ENCODE measurements at regions not wholly inside any gene's neighbourhood (a gene's known extent, or its start where the extent isn't known, plus 50 kb on each side); places are given as distances from the start of the nearest gene placed in this dataset.

DNA sequence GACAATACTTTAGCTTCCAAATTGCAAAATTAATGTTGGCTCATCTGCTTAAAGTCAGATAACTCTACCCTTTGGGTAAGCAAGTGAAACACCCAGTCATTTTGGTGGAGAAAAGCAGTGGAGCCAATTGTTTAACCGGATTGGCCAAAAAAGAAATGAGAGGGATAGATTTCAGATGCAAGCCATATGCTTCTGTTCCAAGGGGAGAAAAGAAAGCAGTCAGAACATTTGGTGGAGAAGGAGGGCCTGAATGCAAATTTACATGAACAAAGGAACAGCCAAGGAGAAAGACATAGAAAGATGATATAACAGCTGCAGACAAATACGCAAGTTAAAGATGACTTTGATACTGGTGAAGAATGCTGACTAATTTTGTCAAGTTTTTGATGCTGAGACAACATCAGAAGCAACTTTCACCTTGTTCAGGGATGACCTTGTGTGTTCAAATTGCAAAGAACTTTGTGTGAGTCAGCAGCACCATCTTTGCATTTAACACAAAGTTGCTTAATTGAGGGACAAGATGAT is 173.1 kb downstream of the TGFB2 start:
- TF ChIP-seq, protein P1, sequence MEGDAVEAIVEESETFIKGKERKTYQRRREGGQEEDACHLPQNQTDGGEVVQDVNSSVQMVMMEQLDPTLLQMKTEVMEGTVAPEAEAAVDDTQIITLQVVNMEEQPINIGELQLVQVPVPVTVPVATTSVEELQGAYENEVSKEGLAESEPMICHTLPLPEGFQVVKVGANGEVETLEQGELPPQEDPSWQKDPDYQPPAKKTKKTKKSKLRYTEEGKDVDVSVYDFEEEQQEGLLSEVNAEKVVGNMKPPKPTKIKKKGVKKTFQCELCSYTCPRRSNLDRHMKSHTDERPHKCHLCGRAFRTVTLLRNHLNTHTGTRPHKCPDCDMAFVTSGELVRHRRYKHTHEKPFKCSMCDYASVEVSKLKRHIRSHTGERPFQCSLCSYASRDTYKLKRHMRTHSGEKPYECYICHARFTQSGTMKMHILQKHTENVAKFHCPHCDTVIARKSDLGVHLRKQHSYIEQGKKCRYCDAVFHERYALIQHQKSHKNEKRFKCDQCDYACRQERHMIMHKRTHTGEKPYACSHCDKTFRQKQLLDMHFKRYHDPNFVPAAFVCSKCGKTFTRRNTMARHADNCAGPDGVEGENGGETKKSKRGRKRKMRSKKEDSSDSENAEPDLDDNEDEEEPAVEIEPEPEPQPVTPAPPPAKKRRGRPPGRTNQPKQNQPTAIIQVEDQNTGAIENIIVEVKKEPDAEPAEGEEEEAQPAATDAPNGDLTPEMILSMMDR (IDR thresholded peaks at IDR 0.05; ENCODE audit: insufficient read depth, low read length, poor library complexity, severe bottlenecking) = no peak
- no peak for TF ChIP-seq EZH2phosphoT487 (conservative IDR thresholded peaks at IDR 0.05; ENCODE audit: low read length)
